MG63 (cell line): ENCODE measurements at regions not wholly inside any gene's neighbourhood (a gene's known extent, or its start where the extent isn't known, plus 50 kb on each side); places are given as distances from the start of the nearest gene placed in this dataset.
A peak's percentile ranks its signal among the peaks of the same experiment; 100 is the strongest.
"Not testable (repeated sequence)": the region's sequence is repeated elsewhere in the genome, so short reads cannot be mapped to it uniquely, and the experiment has no call there.

ENCODE experiments used
- DNase-seq: peaks from one replicate; pipeline ENCODE4 v3.0.0-alpha.2; 2020
- H3K27me3 ChIP-seq: fragments of 250-450 bp; sonication (Bioruptor Pico); 2 replicates; pipeline ENCODE4 v1.5.1; 2020; ENCODE audit warnings: mild to moderate bottlenecking, moderate library complexity
- H3K36me3 ChIP-seq: fragments of 250-450 bp; sonication (Bioruptor Pico); 2 replicates; pipeline ENCODE4 v1.5.1; 2020; ENCODE audit warnings: mild to moderate bottlenecking, moderate library complexity
- H3K4me3 ChIP-seq: fragments of 250-450 bp; sonication (Bioruptor Pico); 2 replicates; pipeline ENCODE4 v1.5.1; 2020; ENCODE audit warnings: mild to moderate bottlenecking, moderate library complexity
- H3K9me3 ChIP-seq: fragments of 250-450 bp; sonication (Bioruptor Pico); 2 replicates; pipeline ENCODE4 v1.5.1; 2020; ENCODE audit warnings: mild to moderate bottlenecking, moderate library complexity

GRCh38 chr11:71098776-71099175, 153.6 kb downstream of the SHANK2 start:
- no peak overlapping the region for H3K4me3 ChIP-seq
- DNase-seq, result no peak
- H3K36me3 ChIP-seq, result no peaks in the 10 kb centered on the region

GRCh38 chr11:71097506-71098240, 154.7 kb downstream of the SHANK2 start:
- Histone ChIP-seq H3K4me3 (no peak overlapping the region), H3K36me3 (no peaks in the 10 kb centered on the region), H3K9me3 (no peaks in the 10 kb centered on the region), H3K27me3 (no peaks in the 10 kb centered on the region)
- DNase-seq, result no peak

More at GRCh38 chr11:71098776-71099175, 153.6 kb downstream of the SHANK2 start:
- no peaks in the 10 kb centered on the region for H3K27me3 ChIP-seq
- H3K9me3 ChIP-seq, result no peaks in the 10 kb centered on the region

GRCh38 chr11:71096751-71097388, 155.5 kb downstream of the SHANK2 start:
- DNase-seq, result peak; percentile 46
- Histone ChIP-seq H3K27me3 (no peaks in the 10 kb centered on the region), H3K9me3 (no peaks in the 10 kb centered on the region), H3K4me3 (no peak overlapping the region), H3K36me3 (no peaks in the 10 kb centered on the region)

GRCh38 chr11:71095294-71095850, 157.0 kb downstream of the SHANK2 start:
- Histone ChIP-seq H3K36me3 (no peaks in the 10 kb centered on the region), H3K4me3 (no peak overlapping the region), H3K9me3 (no peaks in the 10 kb centered on the region), H3K27me3 (no peaks in the 10 kb centered on the region)
- DNase-seq, result no peak

GRCh38 chr11:71094296-71095077, 157.9 kb downstream of the SHANK2 start:
- H3K36me3 ChIP-seq, result no peaks in the 10 kb centered on the region
- H3K9me3 ChIP-seq, result no peaks in the 10 kb centered on the region
- DNase-seq, result no peak
- no peak overlapping the region for H3K4me3 ChIP-seq
- no peaks in the 10 kb centered on the region for H3K27me3 ChIP-seq

- Histone ChIP-seq H3K36me3 (no peaks in the 10 kb centered on the region), H3K9me3 (no peaks in the 10 kb centered on the region), H3K4me3 (no peak overlapping the region), H3K27me3 (no peaks in the 10 kb centered on the region)
- no peak for DNase-seq
Observed at GRCh38 chr11:71093783-71094182, 158.6 kb downstream of the SHANK2 start.

GRCh38 chr11:71091506-71092265, 160.7 kb downstream of the SHANK2 start:
- DNase-seq, result no peak
- Histone ChIP-seq H3K4me3 (no peak overlapping the region), H3K9me3 (no peaks in the 10 kb centered on the region)

GRCh38 chr11:71089571-71089970, 162.8 kb downstream of the SHANK2 start:
- H3K9me3 ChIP-seq, result no peaks in the 10 kb centered on the region
- no peaks in the 10 kb centered on the region for H3K27me3 ChIP-seq
- DNase-seq, result no peak
- no peaks in the 10 kb centered on the region for H3K36me3 ChIP-seq
- no peak overlapping the region for H3K4me3 ChIP-seq

More at GRCh38 chr11:71091506-71092265, 160.7 kb downstream of the SHANK2 start:
- Histone ChIP-seq H3K36me3 (no peaks in the 10 kb centered on the region), H3K27me3 (no peaks in the 10 kb centered on the region)

- DNase-seq, H3K27me3 ChIP-seq, H3K9me3 ChIP-seq, H3K4me3 ChIP-seq, H3K36me3 ChIP-seq: not testable (repeated sequence)
Observed at GRCh38 chr11:71088314-71089215, 163.8 kb downstream of the SHANK2 start.

GRCh38 chr11:71086687-71087258, 165.6 kb downstream of the SHANK2 start:
- H3K36me3 ChIP-seq, result no peaks in the 10 kb centered on the region
- no peaks in the 10 kb centered on the region for H3K27me3 ChIP-seq
- no peaks in the 10 kb centered on the region for H3K9me3 ChIP-seq
- peak; percentile 8 for DNase-seq
- H3K4me3 ChIP-seq, result no peak overlapping the region

GRCh38 chr11:71084306-71085012, 167.9 kb downstream of the SHANK2 start:
- Histone ChIP-seq H3K36me3 (no peaks in the 10 kb centered on the region), H3K4me3 (no peak overlapping the region), H3K9me3 (no peaks in the 10 kb centered on the region), H3K27me3 (no peaks in the 10 kb centered on the region)
- no peak for DNase-seq

- H3K27me3 ChIP-seq, result no peaks in the 10 kb centered on the region
- H3K4me3 ChIP-seq, result no peak overlapping the region
- no peaks in the 10 kb centered on the region for H3K9me3 ChIP-seq
- no peaks in the 10 kb centered on the region for H3K36me3 ChIP-seq
- DNase-seq, result no peak
Observed at GRCh38 chr11:71083105-71083504, 169.3 kb downstream of the SHANK2 start.

- Histone ChIP-seq H3K9me3 (no peaks in the 10 kb centered on the region), H3K4me3 (no peak overlapping the region), H3K27me3 (no peaks in the 10 kb centered on the region), H3K36me3 (no peaks in the 10 kb centered on the region)
- DNase-seq, result no peak
Observed at GRCh38 chr11:71082454-71082853, 169.9 kb downstream of the SHANK2 start.

- DNase-seq, result no peak
- no peak overlapping the region for H3K4me3 ChIP-seq
- no peaks in the 10 kb centered on the region for H3K9me3 ChIP-seq
- H3K27me3 ChIP-seq, result no peaks in the 10 kb centered on the region
- H3K36me3 ChIP-seq, result no peaks in the 10 kb centered on the region
Observed at GRCh38 chr11:71081704-71082230, 170.6 kb downstream of the SHANK2 start.
